GM12878 (cell line): ENCODE measurements at regions not wholly inside any gene's neighbourhood (a gene's known extent, or its start where the extent isn't known, plus 50 kb on each side); places are given as distances from the start of the nearest gene placed in this dataset.

Source experiments
- ATAC-seq: fragments of 200-7000 bp; cut with Tn5 transposase; 3 replicates; pipeline ENCODE4 v1.9.1; 2020; ENCODE audit warnings: mild to moderate bottlenecking, moderate library complexity
- BruUV-seq: library from RNA; stranded (reverse); fragments of 400-500 nt; replicated peaks from 2 replicates; lab custom pipeline; 2021; lab: Mats Ljungman, UMichigan
- CTCF ChIA-PET: fragments of 300-600 bp; sonication (Branson Sonifier 250); formaldehyde crosslinking; extraction: SDS; loops from one replicate; lab custom pipeline; 2021; ENCODE audit warnings: inconsistent platforms; lab: Yijun Ruan, JAX
- POLR2A ChIA-PET: fragments of 350-600 bp; formaldehyde crosslinking; extraction: SDS; loops from one replicate; lab custom pipeline; 2021; ENCODE audit warnings: inconsistent platforms; lab: Charles Lee
- RAD21 ChIA-PET: fragments of 300-600 bp; sonication (Branson Sonifier 250); formaldehyde crosslinking; loops from one replicate; lab custom pipeline; 2023; ENCODE audit warnings: antibody characterized with exemption; ENCODE audit not compliant: unreplicated experiment; lab: Charles Lee
- SMC1A ChIA-PET: fragments of 300-600 bp; sonication (Branson Sonifier 250); formaldehyde crosslinking; loops from one replicate; lab custom pipeline; 2023; ENCODE audit not compliant: unreplicated experiment, uncharacterized antibody; lab: Charles Lee
- DNase-seq: peaks from one replicate; pipeline ENCODE4 v3.0.0-alpha.2; 2011; ENCODE audit warnings: low read depth, low spot score
- FAIRE-seq: peaks from 3 replicates; lab custom pipeline; 2011; peaks lifted over from hg19 to GRCh38; lab: Jason Lieb, UNC
- H2AFZ ChIP-seq: 2 replicates; pipeline ENCODE4 v1.6.0; 2011; ENCODE audit warnings: low read depth, low read length, control low read depth; ENCODE audit not compliant: control insufficient read depth
- H3K27ac ChIP-seq: 2 replicates; pipeline ENCODE4 v1.5.1; 2011; ENCODE audit warnings: control low read depth; ENCODE audit not compliant: control insufficient read depth, insufficient read depth
- H3K27me3 ChIP-seq, 2 experiments: replicated peaks in 1 of 2; 2 replicates each; pipeline versions ENCODE4 v1.6.0 to v1.6.1; 2011; ENCODE audit warnings: low read length in 1 of 2; ENCODE audit not compliant: control insufficient read depth in 2 of 2, insufficient read depth in 2 of 2
- H3K36me3 ChIP-seq, 2 experiments: 2 replicates each; pipeline ENCODE4 v1.5.1; 2011; ENCODE audit warnings: low read length in 1 of 2; ENCODE audit not compliant: control insufficient read depth in 2 of 2, insufficient read depth in 2 of 2
- H3K4me1 ChIP-seq: 2 replicates; pipeline ENCODE4 v1.6.1; 2011; ENCODE audit warnings: mild to moderate bottlenecking, low read length, moderate library complexity, mixed read lengths; ENCODE audit not compliant: control insufficient read depth, insufficient read depth
- H3K4me2 ChIP-seq: 2 replicates; pipeline ENCODE4 v1.6.0; 2011; ENCODE audit warnings: control low read depth; ENCODE audit not compliant: control insufficient read depth, insufficient read depth
- H3K4me3 ChIP-seq: fragments of 200-600 bp; sonication (generic); 2 replicates; pipeline ENCODE4 v1.5.1; 2016
- H3K79me2 ChIP-seq: 2 replicates; pipeline ENCODE4 v1.6.0; 2011; ENCODE audit warnings: low read length; ENCODE audit not compliant: control insufficient read depth, insufficient read depth
- H3K9ac ChIP-seq: 2 replicates; pipeline ENCODE4 v1.8.0; 2011; ENCODE audit warnings: low read length, control low read depth, mixed read lengths; ENCODE audit not compliant: control insufficient read depth, insufficient read depth
- H3K9me3 ChIP-seq: replicated peaks from 3 replicates; pipeline ENCODE4 v1.5.1; 2011; ENCODE audit warnings: mild to moderate bottlenecking, low read length; ENCODE audit not compliant: control insufficient read depth, insufficient read depth
- H4K20me1 ChIP-seq: 2 replicates; pipeline ENCODE4 v1.6.0; 2011; ENCODE audit not compliant: control insufficient read depth, insufficient read depth
- ATF7 ChIP-seq: fragments of 450-650 bp; IDR thresholded peaks from 2 replicates; pipeline ENCODE4 v1.6.1; 2016; ENCODE audit warnings: low read depth, mild to moderate bottlenecking
- BCLAF1 ChIP-seq: fragments of 450-650 bp; IDR thresholded peaks from 2 replicates; pipeline ENCODE4 v1.6.1; 2017; ENCODE audit warnings: antibody characterized with exemption, mild to moderate bottlenecking, moderate library complexity
- EED ChIP-seq: sonication (generic); IDR thresholded peaks from 2 replicates; pipeline ENCODE4 v1.6.1; 2016; ENCODE audit warnings: antibody characterized with exemption, low read depth
- FOS ChIP-seq: IDR thresholded peaks from 3 replicates; pipeline ENCODE4 v1.6.1; 2011; ENCODE audit warnings: borderline replicate concordance; ENCODE audit not compliant: insufficient read length; ENCODE audit errors: extremely low read depth
- MTA2 ChIP-seq: fragments of 450-650 bp; IDR thresholded peaks from 2 replicates; pipeline ENCODE4 v1.6.1; 2016; ENCODE audit warnings: low read depth, mild to moderate bottlenecking, moderate library complexity
- NFIC ChIP-seq: IDR thresholded peaks from 2 replicates; pipeline ENCODE4 v1.6.1; 2012; ENCODE audit warnings: low read depth, mild to moderate bottlenecking, inconsistent platforms, low read length, moderate library complexity
- PML ChIP-seq: IDR thresholded peaks from 2 replicates; pipeline ENCODE4 v1.6.1; 2012; ENCODE audit warnings: low read length, inconsistent platforms
- RUNX3 ChIP-seq: IDR thresholded peaks from 2 replicates; pipeline ENCODE4 v1.6.1; 2012; ENCODE audit warnings: low read length, inconsistent platforms
- SIN3A ChIP-seq: IDR thresholded peaks from 2 replicates; pipeline ENCODE4 v1.6.1; 2012; ENCODE audit warnings: low read depth, low read length, improper control_type of control experiment
- STAT3 ChIP-seq: IDR thresholded peaks from 2 replicates; pipeline ENCODE4 v1.6.1; 2011; ENCODE audit warnings: low read depth, low read length, improper control_type of control experiment
- TCF7 ChIP-seq: IDR thresholded peaks from 2 replicates; pipeline ENCODE4 v1.6.1; 2014; ENCODE audit warnings: antibody characterized with exemption, borderline replicate concordance
- WGBS: methylation state at CpG from one replicate; pipeline ENCODE4 v1.1.6; 2016; ENCODE audit warnings: low lambda C conversion rate; ENCODE audit not compliant: insufficient replicate concordance, insufficient coverage; ENCODE audit errors: missing lambda C conversion rate; 5-methylcytosine and 5-hydroxymethylcytosine counted together
- in situ Hi-C: fragments of 300-500 bp; cut with MboI; formaldehyde crosslinking; loops from 9 replicates; pipeline ENCODE4 v1.14.3; 2018; ENCODE audit warnings: mixed read lengths
- intact Hi-C: fragments of 100-400 bp; cut with micrococcal nuclease; formaldehyde crosslinking; loops from one replicate; pipeline ENCODE4 v1.14.2; 2022; ENCODE audit not compliant: unreplicated experiment
- TF ChIP-seq, protein P1 (sequence below): fragments of 450-650 bp; IDR thresholded peaks from 2 replicates; pipeline ENCODE4 v1.6.1; 2017; ENCODE audit warnings: borderline replicate concordance

DNA sequence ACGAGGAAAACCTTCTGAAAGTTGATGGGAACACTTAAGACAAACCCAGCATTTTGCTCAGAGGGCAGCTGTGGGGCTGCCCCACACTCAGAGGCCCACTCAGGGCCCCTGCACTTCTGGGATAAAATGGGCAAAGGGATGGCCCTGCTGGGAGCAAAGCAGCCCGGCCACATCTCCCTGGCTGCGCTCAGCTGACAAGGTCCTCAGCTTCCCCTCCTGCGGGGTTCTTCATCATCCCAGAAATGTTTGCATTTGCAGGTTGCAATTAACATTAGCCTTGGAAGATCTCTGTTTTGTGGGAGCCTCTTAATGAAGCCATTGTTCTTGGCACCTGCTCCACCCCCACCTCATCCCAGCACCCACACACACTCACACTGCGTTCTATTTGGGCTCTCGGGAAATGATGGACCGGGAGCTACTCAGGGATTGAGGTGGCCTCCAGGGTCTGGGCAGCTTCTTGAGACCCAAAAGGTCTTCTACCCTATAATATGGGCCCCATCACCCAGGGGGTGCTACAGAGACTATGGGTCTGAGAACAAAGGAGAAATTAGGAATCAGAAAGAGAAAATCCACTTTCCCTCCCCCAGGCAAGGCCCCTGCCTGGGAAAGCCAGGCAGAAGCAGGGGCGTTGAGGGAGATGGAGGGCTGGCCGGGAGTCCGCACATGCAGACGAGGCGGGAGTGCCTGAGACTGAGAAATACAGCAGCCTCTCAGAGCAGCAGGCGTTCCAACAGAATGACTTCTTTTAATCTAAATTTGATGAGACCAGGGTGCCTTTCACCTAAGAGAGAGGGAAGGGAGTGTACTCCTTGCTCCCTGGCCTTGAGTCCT, 53.7 kb upstream of the RPL38 start:
- no peaks in the 10 kb centered on the region; a peak in 1 of 4 replicates for H3K27me3 ChIP-seq
- ChIA-PET POLR2A (no interaction called here), SMC1A (no interaction called here), CTCF (no interaction called here), RAD21 (no interaction called here)
- no peaks in the 10 kb centered on the region for H3K79me2 ChIP-seq
- in situ Hi-C loops = no loop called here
- DNase-seq = no peak
- no peak overlapping the region for H3K9ac ChIP-seq
- no peak overlapping the region for H3K4me2 ChIP-seq
- H2AFZ ChIP-seq = no peak overlapping the region
- H3K4me1 ChIP-seq = no peaks in the 10 kb centered on the region
- no peaks in the 10 kb centered on the region; the same call in 2 of the 3 replicates for H3K9me3 ChIP-seq
- BruUV-seq = no TSS peak
- no peaks in the 10 kb centered on the region for H4K20me1 ChIP-seq
- TF ChIP-seq SIN3A (no peak), ATF7 (no peak)
- ATAC-seq = no peak
- FAIRE-seq = no peak
- intact Hi-C loops = no loop called here
- H3K4me3 ChIP-seq = no peak overlapping the region
- no peaks in the 10 kb centered on the region for H3K36me3 ChIP-seq
- WGBS = 42% methylated on average over 13 of the region's 13 CpGs
- no peak overlapping the region for H3K27ac ChIP-seq

GRCh38 chr17:74150428-74151025, 53.0 kb upstream of the RPL38 start:
- Histone ChIP-seq H3K4me1 (no peaks in the 10 kb centered on the region), H2AFZ (no peak overlapping the region), H3K4me3 (no peak overlapping the region), H3K27me3 (no peaks in the 10 kb centered on the region; a peak in 1 of 4 replicates), H3K9ac (no peak overlapping the region), H3K4me2 (no peak overlapping the region), H4K20me1 (no peaks in the 10 kb centered on the region), H3K9me3 (no peaks in the 10 kb centered on the region; the same call in 2 of the 3 replicates), H3K27ac (no peak overlapping the region), H3K79me2 (no peaks in the 10 kb centered on the region), H3K36me3 (no peaks in the 10 kb centered on the region)
- ATAC-seq (no peak), DNase-seq (no peak), FAIRE-seq (no peak)
- ChIA-PET POLR2A (no interaction called here), SMC1A (no interaction called here), RAD21 (no interaction called here), CTCF (no interaction called here)
- in situ Hi-C loops (no loop called here), intact Hi-C loops (no loop called here)
- 23% methylated on average over 14 of the region's 14 CpGs for WGBS
- BruUV-seq = no TSS peak
- TF ChIP-seq MTA2 = no peak
- TF ChIP-seq, protein P1, sequence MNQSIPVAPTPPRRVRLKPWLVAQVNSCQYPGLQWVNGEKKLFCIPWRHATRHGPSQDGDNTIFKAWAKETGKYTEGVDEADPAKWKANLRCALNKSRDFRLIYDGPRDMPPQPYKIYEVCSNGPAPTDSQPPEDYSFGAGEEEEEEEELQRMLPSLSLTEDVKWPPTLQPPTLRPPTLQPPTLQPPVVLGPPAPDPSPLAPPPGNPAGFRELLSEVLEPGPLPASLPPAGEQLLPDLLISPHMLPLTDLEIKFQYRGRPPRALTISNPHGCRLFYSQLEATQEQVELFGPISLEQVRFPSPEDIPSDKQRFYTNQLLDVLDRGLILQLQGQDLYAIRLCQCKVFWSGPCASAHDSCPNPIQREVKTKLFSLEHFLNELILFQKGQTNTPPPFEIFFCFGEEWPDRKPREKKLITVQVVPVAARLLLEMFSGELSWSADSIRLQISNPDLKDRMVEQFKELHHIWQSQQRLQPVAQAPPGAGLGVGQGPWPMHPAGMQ = no peak
- no peak for TF ChIP-seq EED
- TF ChIP-seq BCLAF1 = no peak
- TF ChIP-seq NFIC = no peak
- TF ChIP-seq TCF7 = no peak
- no peak for TF ChIP-seq RUNX3
- no peak for TF ChIP-seq STAT3
- no peak for TF ChIP-seq FOS
- TF ChIP-seq PML = no peak
